OCI-LY7 (cell line): ENCODE measurements at regions not wholly inside any gene's neighbourhood (a gene's known extent, or its start where the extent isn't known, plus 50 kb on each side); places are given as distances from the start of the nearest gene placed in this dataset.

Source experiments
- BruUV-seq: library from RNA; stranded (reverse); fragments of 400-500 nt; replicated peaks from 2 replicates; lab custom pipeline; 2021; lab: Mats Ljungman, UMichigan
- CTCF ChIA-PET: fragments of 300-600 bp; sonication (Branson Sonifier 250); formaldehyde crosslinking; loops from one replicate; lab custom pipeline; 2022; ENCODE audit warnings: antibody characterized with exemption; ENCODE audit not compliant: unreplicated experiment; lab: Charles Lee
- POLR2A ChIA-PET: fragments of 300-600 bp; sonication (Branson Sonifier 250); formaldehyde crosslinking; loops from one replicate; lab custom pipeline; 2022; ENCODE audit warnings: antibody characterized with exemption; lab: Charles Lee
- DNase-seq: peaks from one replicate; pipeline ENCODE4 v3.0.0-alpha.2; 2015; ENCODE audit warnings: low spot score
- H2AFZ ChIP-seq: fragments of 200-600 bp; sonication (generic), shearing (Covaris generic); 2 replicates; pipeline ENCODE4 v1.6.1; 2014; ENCODE audit warnings: mild to moderate bottlenecking, antibody characterized with exemption, low read length, moderate library complexity
- H3K27ac ChIP-seq: fragments of 200-600 bp; sonication (generic); 2 replicates; pipeline ENCODE4 v1.5.1; 2014; ENCODE audit warnings: mixed run types, low read depth, mild to moderate bottlenecking, moderate library complexity, low read length, inconsistent platforms; ENCODE audit not compliant: poor library complexity, severe bottlenecking
- H3K36me3 ChIP-seq: fragments of 200-600 bp; sonication (generic); 2 replicates; pipeline ENCODE4 v1.6.1; 2014; ENCODE audit warnings: mild to moderate bottlenecking, antibody characterized with exemption, low read length, moderate library complexity, mixed read lengths; ENCODE audit not compliant: insufficient read depth
- H3K4me1 ChIP-seq: fragments of 200-600 bp; sonication (generic); 2 replicates; pipeline ENCODE4 v1.5.1; 2014; ENCODE audit warnings: mild to moderate bottlenecking, low read length; ENCODE audit not compliant: insufficient read depth, poor library complexity, severe bottlenecking
- H3K4me2 ChIP-seq: fragments of 200-600 bp; sonication (generic); 2 replicates; pipeline ENCODE4 v1.6.1; 2014; ENCODE audit warnings: mild to moderate bottlenecking, low read length
- H3K4me3 ChIP-seq: fragments of 200-600 bp; sonication (generic); 2 replicates; pipeline ENCODE4 v1.5.1; 2014; ENCODE audit warnings: mild to moderate bottlenecking, low read depth, low read length; ENCODE audit not compliant: poor library complexity, severe bottlenecking
- H3K79me2 ChIP-seq: fragments of 200-600 bp; sonication (generic); 2 replicates; pipeline ENCODE4 v1.6.1; 2016; ENCODE audit warnings: low read depth, mild to moderate bottlenecking, low read length, moderate library complexity, mixed read lengths; ENCODE audit not compliant: insufficient read depth
- H3K9me2 ChIP-seq: fragments of 200-600 bp; sonication (generic); 2 replicates; pipeline ENCODE4 v1.6.1; 2016; ENCODE audit warnings: mild to moderate bottlenecking, low read length, mixed read lengths; ENCODE audit not compliant: insufficient read depth
- H3K9me3 ChIP-seq: fragments of 200-600 bp; sonication (generic); 2 replicates; pipeline ENCODE4 v1.6.1; 2014; ENCODE audit warnings: mild to moderate bottlenecking, mixed run types, low read length, mixed read lengths
- H4K20me1 ChIP-seq: fragments of 200-600 bp; sonication (generic); 2 replicates; pipeline ENCODE4 v1.6.1; 2014; ENCODE audit warnings: mild to moderate bottlenecking, antibody characterized with exemption, low read length, moderate library complexity, mixed read lengths; ENCODE audit not compliant: insufficient read depth
- EZH2phosphoT487 ChIP-seq: fragments of 200-600 bp; sonication (generic); IDR thresholded peaks from 2 replicates; pipeline ENCODE4 v1.6.1; 2018; ENCODE audit warnings: low read depth, borderline replicate concordance, mild to moderate bottlenecking, mixed run types, antibody characterized with exemption, low read length, moderate library complexity, mixed read lengths
- intact Hi-C: fragments of 100-400 bp; cut with micrococcal nuclease; formaldehyde crosslinking; loops from one replicate; pipeline ENCODE4 v1.10.0; 2022; ENCODE audit not compliant: unreplicated experiment
- TF ChIP-seq, protein P1 (sequence below): fragments of 200-600 bp; sonication (generic); conservative IDR thresholded peaks from 2 replicates; pipeline ENCODE4 v1.5.1; 2014; ENCODE audit warnings: mild to moderate bottlenecking, antibody characterized with exemption, low read length, moderate library complexity, mixed read lengths

DNA sequence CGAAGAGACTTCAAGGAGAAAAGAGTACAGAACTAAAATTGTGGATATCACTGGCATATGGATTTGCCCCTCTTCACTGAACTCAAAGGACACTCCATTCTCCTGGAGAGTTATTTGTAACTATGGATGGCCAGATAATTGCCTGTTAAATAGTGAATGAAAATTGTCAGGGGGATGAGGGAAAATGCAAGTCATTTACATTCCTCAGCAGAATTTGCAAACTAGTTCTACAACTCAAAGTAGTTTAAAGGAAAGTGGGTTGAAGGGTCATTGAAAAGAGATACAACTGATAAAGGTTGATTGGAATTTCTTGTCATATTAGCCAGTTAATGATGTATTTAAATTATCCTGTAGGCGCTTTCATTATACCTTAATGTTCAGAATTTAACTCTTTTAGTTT lies 266.5 kb upstream of the SPOPL start:
- 0 out of 2 replicates have a peak, but pooled peaks cover 3% of the 10 kb centered on the region for H4K20me1 ChIP-seq
- no peaks in the 10 kb centered on the region for H3K9me3 ChIP-seq
- no peak overlapping the region for H3K27ac ChIP-seq
- DNase-seq: no peak
- TF ChIP-seq EZH2phosphoT487: no peak
- TF ChIP-seq, protein P1, sequence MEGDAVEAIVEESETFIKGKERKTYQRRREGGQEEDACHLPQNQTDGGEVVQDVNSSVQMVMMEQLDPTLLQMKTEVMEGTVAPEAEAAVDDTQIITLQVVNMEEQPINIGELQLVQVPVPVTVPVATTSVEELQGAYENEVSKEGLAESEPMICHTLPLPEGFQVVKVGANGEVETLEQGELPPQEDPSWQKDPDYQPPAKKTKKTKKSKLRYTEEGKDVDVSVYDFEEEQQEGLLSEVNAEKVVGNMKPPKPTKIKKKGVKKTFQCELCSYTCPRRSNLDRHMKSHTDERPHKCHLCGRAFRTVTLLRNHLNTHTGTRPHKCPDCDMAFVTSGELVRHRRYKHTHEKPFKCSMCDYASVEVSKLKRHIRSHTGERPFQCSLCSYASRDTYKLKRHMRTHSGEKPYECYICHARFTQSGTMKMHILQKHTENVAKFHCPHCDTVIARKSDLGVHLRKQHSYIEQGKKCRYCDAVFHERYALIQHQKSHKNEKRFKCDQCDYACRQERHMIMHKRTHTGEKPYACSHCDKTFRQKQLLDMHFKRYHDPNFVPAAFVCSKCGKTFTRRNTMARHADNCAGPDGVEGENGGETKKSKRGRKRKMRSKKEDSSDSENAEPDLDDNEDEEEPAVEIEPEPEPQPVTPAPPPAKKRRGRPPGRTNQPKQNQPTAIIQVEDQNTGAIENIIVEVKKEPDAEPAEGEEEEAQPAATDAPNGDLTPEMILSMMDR: no peak
- no peaks in the 10 kb centered on the region for H3K79me2 ChIP-seq
- H2AFZ ChIP-seq: no peak overlapping the region
- ChIA-PET CTCF (no interaction called here), POLR2A (no interaction called here)
- no peak overlapping the region for H3K4me3 ChIP-seq
- no peaks in the 10 kb centered on the region for H3K4me1 ChIP-seq
- no TSS peak for BruUV-seq
- intact Hi-C loops: no loop called here
- H3K36me3 ChIP-seq: no peaks in the 10 kb centered on the region
- no peaks in the 10 kb centered on the region for H3K9me2 ChIP-seq
- no peak overlapping the region for H3K4me2 ChIP-seq

DNA sequence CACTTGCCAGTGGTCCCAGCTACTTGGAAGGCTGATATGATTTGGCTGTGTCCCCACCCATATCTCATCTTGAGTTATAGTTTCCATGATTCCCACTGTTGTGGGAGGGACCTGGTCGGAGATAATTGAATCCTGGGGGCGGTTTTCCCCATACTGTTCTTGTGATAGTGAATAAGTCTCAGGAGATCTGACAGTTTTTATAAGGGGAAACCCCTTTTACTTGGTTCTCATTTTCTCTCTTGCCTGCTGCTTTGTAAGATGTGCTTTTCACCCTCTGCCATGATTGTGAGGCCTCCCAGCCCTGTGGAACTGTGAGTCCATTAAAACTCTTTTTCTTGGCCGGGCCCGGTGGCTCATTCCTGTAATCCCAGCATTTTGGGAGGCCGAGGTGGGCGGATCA lies 265.4 kb upstream of the SPOPL start:
- POLR2A ChIA-PET: no interaction called here
- H3K4me3 ChIP-seq: no peak overlapping the region
- no peaks in the 10 kb centered on the region for H3K9me2 ChIP-seq
- no peak overlapping the region for H3K27ac ChIP-seq
- H3K4me1 ChIP-seq: no peaks in the 10 kb centered on the region
- 0 out of 2 replicates have a peak, but pooled peaks cover 3% of the 10 kb centered on the region for H4K20me1 ChIP-seq
- no TSS peak for BruUV-seq
- intact Hi-C loops: no loop called here
- TF ChIP-seq, protein P1: no peak
- no peak for TF ChIP-seq EZH2phosphoT487
- CTCF ChIA-PET: no interaction called here
- H3K36me3 ChIP-seq: no peaks in the 10 kb centered on the region
- H2AFZ ChIP-seq: no peak overlapping the region
- no peak overlapping the region for H3K4me2 ChIP-seq
- DNase-seq: no peak
- H3K9me3 ChIP-seq: no peaks in the 10 kb centered on the region
- H3K79me2 ChIP-seq: no peaks in the 10 kb centered on the region

DNA sequence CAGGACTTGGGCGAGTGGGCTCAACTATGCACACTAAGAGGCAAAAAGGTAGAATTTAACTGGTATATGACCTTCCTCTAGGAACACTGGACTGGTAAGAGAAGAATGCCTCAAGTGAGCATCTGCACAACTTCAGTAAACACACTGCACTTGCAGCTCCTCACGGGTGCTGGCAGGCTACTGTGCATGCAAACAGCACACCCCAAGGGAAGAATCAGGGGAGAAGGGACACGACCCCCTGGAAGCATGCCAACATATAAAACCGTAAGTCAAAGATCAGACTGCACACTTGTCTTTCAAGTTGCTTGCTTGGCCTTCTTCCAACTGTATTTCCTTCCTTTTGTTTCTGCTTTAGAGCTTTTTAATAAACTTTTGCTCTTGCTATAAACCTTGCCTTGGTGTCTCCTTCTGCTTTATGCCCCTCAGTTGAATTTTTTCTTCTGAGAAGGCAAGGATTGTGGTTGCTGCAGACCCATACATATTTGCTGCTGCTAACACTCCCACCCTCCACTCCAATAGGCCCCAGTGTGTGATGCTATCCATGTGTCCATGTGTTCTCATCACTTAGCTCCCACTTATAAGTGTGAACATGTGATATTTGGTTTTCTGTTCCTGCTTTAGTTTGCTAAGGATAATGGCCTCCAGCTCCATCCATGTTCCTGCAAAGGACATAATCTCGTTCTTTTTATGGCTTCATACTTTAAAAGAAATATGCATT lies 263.7 kb upstream of the SPOPL start:
- no TSS peak for BruUV-seq
- Histone ChIP-seq H3K36me3 (no peaks in the 10 kb centered on the region), H3K79me2 (no peaks in the 10 kb centered on the region), H3K27ac (no peak overlapping the region), H4K20me1 (0 out of 2 replicates have a peak, but pooled peaks cover 3% of the 10 kb centered on the region), H3K9me3 (no peaks in the 10 kb centered on the region), H2AFZ (no peak overlapping the region), H3K4me2 (no peak overlapping the region), H3K9me2 (no peaks in the 10 kb centered on the region), H3K4me1 (no peaks in the 10 kb centered on the region), H3K4me3 (no peak overlapping the region)
- ChIA-PET POLR2A (interaction anchor here (0.7 to 1.0 kb wide), 3 partner anchors 55 to 605 kb away, joined by 3 read pairs; no protein-coding TSS in a partner anchor), CTCF (no interaction called here)
- no peak for TF ChIP-seq EZH2phosphoT487
- TF ChIP-seq, protein P1: no peak
- intact Hi-C loops: no loop called here
- no peak for DNase-seq
